Activated CD4-positive, alpha-beta T cell treated with anti-CD3 and anti-CD28 coated beads, Interleukin-2, amount 10 ng/mL, durations not matched to agents 7 days and 5 days (primary cell): ENCODE measurements at regions not wholly inside any gene's neighbourhood (a gene's known extent, or its start where the extent isn't known, plus 50 kb on each side); places are given as distances from the start of the nearest gene placed in this dataset.

Source experiments
- CTCF ChIA-PET: fragments of 350-600 bp; sonication (Branson Sonifier 250); formaldehyde crosslinking; loops from one replicate; lab custom pipeline; 2021; ENCODE audit warnings: antibody characterized with exemption; lab: Charles Lee
- POLR2A ChIA-PET: fragments of 350-600 bp; sonication (Branson Sonifier 250); formaldehyde crosslinking; loops from one replicate; lab custom pipeline; 2021; ENCODE audit warnings: antibody characterized with exemption; lab: Charles Lee
- DNase-seq: peaks from one replicate; pipeline ENCODE4 v3.0.0-alpha.2; 2020
- H3K27ac Mint-ChIP-seq: one replicate; pipeline ENCODE4 v1.8.0; 2021; ENCODE audit warnings: mild to moderate bottlenecking, moderate library complexity, mixed read lengths
- H3K27me3 Mint-ChIP-seq: one replicate; pipeline ENCODE4 v1.8.0; 2021; ENCODE audit warnings: mixed read lengths
- H3K36me3 Mint-ChIP-seq: one replicate; pipeline ENCODE4 v1.8.0; 2021; ENCODE audit warnings: low read depth, mixed read lengths
- H3K4me1 Mint-ChIP-seq: one replicate; pipeline ENCODE4 v1.8.0; 2021; ENCODE audit warnings: mixed read lengths
- H3K4me3 Mint-ChIP-seq: one replicate; pipeline ENCODE4 v1.8.0; 2021; ENCODE audit warnings: mild to moderate bottlenecking, moderate library complexity, mixed read lengths
- H3K9me3 Mint-ChIP-seq: one replicate; pipeline ENCODE4 v1.8.0; 2021; ENCODE audit warnings: mixed read lengths

DNA sequence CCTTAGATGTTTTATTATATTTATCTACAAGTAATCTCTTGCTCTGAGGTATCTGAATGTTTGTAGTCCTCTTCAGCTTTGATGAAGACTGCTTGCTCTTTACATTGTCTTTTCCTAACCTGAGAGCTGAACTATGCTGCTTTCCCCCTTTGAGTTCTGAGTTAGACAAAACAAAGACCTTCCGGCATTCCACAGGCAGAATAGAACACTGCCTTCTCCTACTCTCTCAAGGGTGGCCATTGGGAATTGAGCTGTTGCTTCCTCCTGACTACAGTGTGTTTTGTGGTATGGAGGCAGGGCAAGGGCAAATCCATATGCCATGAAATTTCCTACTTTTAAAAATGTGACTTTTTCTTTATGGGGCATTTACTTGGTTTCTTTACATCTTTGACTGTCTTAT lies 841.0 kb downstream of the FAM133A start:
- Mint-ChIP-seq H3K27me3 (no peaks in the 10 kb centered on the region), H3K36me3 (no peaks in the 10 kb centered on the region), H3K4me3 (no peak overlapping the region), H3K27ac (no peak overlapping the region), H3K9me3 (no peaks in the 10 kb centered on the region), H3K4me1 (no peaks in the 10 kb centered on the region)
- ChIA-PET POLR2A (no interaction called here), CTCF (no interaction called here)
- no peak for DNase-seq

DNA sequence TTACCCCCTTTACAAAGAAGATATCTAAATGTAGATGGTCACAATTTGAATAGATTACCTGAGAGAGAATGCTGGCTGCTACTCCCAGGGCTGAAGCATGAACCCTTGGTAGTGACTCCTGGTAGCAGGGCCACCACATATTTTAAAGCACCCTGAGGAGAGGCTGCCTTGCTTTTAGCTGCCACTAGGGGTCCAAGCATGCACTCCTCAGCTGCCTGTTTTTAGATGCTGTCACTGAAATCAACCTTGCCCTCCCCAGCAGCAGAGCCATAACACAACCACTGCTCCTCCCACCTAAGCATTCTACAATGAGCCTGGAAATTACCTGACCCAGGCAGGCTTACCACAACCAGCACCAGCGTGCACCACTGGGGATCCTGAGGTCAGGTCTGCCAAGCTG lies 850.9 kb downstream of the FAM133A start:
- no peak for DNase-seq
- Mint-ChIP-seq H3K4me1 (no peaks in the 10 kb centered on the region), H3K36me3 (no peaks in the 10 kb centered on the region), H3K9me3 (no peaks in the 10 kb centered on the region), H3K27ac (no peak overlapping the region), H3K4me3 (no peak overlapping the region), H3K27me3 (no peaks in the 10 kb centered on the region)
- ChIA-PET POLR2A (no interaction called here), CTCF (no interaction called here)

GRCh38 chrX:94545722-94546121 lies 871.7 kb downstream of the FAM133A start:
- no peak overlapping the region for H3K4me3 Mint-ChIP-seq
- CTCF ChIA-PET, result no interaction called here
- no peaks in the 10 kb centered on the region for H3K27me3 Mint-ChIP-seq

DNA sequence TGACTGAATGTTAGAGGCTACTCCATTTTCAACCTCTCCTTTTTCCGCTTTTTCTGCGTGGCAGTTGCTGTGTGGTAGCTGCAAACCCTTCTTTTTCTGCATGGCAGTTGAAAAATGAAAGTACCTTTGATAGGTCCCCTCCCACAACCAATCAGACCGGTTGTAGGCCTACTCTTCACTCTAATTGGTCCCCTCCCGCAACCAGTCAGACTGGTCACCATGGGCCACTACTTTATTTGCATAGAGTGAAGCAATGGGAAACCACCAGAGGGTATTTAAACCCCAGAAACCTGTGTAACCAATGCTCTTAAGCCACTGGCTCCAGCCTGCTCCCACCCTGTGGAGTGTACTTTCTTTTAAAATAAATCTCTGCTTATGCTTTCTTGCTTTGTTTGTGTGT lies 877.8 kb downstream of the FAM133A start:
- ChIA-PET CTCF (no interaction called here), POLR2A (no interaction called here)
- Mint-ChIP-seq H3K27me3 (no peaks in the 10 kb centered on the region), H3K36me3 (no peaks in the 10 kb centered on the region), H3K4me3 (no peak overlapping the region), H3K4me1 (no peaks in the 10 kb centered on the region), H3K27ac (no peak overlapping the region), H3K9me3 (no peaks in the 10 kb centered on the region)
- no peak for DNase-seq

More at GRCh38 chrX:94545722-94546121, 871.7 kb downstream of the FAM133A start:
- Mint-ChIP-seq H3K9me3 (no peaks in the 10 kb centered on the region), H3K4me1 (no peaks in the 10 kb centered on the region), H3K27ac (no peak overlapping the region), H3K36me3 (no peaks in the 10 kb centered on the region)
- DNase-seq, result no peak
- POLR2A ChIA-PET, result no interaction called here

DNA sequence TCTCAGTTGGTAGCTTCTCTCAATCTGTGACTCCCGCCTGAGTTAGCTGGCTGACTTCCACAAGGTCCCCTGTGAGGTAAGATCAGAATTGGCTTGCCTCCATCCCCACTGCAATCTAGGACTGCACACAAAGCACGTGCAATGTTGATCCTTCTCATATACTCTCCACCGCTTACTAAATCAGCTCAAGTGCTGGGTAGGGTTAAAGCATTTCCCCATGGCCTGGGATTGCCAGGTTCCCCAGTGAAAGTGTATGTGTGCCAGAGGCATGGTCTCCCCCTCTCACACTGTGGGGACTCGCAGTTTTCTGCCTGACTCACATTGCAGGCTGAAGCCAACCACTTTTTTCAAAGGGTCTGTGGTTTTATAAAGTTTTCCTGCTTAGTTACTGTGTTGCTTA lies 886.9 kb downstream of the FAM133A start:
- Mint-ChIP-seq H3K36me3 (no peaks in the 10 kb centered on the region), H3K4me1 (no peaks in the 10 kb centered on the region), H3K4me3 (no peak overlapping the region), H3K27me3 (no peaks in the 10 kb centered on the region), H3K27ac (no peak overlapping the region), H3K9me3 (no peaks in the 10 kb centered on the region)
- ChIA-PET POLR2A (no interaction called here), CTCF (no interaction called here)
- DNase-seq, result no peak

DNA sequence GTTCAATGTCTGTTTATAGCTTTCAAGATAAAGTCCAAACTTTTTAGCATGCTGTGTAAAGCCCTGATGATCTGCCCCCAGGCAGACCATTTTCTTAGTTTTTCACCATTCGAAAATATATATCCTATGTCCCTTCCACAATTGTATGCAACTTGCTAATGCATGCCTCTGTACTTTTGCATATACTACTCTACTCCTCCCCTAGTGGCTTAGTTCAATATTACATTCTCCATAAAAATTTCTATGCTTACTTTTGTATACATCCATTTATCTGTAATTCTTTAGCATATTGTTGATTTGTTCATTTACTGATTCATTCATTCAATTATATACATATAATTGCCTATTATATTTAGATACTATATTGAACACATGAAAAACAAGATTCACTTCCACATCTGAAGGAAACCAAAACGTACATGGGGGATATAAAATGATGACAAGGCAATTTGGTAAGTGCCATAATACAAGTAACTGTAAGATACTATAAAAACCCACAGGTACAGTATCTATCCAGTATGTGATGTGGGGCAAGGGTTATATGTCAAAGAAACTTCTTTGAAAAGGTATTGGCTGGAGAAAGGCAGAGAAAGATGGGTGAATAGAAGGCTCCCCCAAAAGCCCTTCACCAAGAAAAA lies 902.5 kb downstream of the FAM133A start:
- H3K4me3 Mint-ChIP-seq, result no peak overlapping the region
- POLR2A ChIA-PET, result no interaction called here
- CTCF ChIA-PET, result no interaction called here

DNA sequence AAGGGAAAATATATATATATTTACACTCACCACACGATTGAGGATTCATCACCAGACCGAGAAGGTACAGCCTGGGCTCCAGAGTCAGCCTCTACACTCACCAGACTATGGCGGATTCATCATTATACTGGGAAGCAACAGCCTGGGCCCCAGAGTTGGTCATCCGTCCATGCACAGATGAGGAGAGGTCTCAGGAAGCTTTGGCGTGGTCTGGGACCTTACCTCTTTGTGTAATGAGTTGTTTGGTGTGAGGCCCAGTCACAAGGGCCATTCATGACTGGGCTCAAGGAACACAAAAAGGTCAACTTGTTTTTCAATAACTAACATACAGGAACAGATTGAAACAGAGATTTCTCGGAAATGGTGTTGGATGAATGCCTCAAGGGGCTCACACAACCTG lies 926.1 kb downstream of the FAM133A start:
- H3K9me3 Mint-ChIP-seq, result no peaks in the 10 kb centered on the region
- H3K27me3 Mint-ChIP-seq, result no peaks in the 10 kb centered on the region
- no peak for DNase-seq
- ChIA-PET POLR2A (no interaction called here), CTCF (no interaction called here)
- no peaks in the 10 kb centered on the region for H3K4me1 Mint-ChIP-seq
- H3K4me3 Mint-ChIP-seq, result no peak overlapping the region
- no peaks in the 10 kb centered on the region for H3K36me3 Mint-ChIP-seq
- H3K27ac Mint-ChIP-seq, result no peak overlapping the region

More for the DNA sequence above, 902.5 kb downstream of the FAM133A start:
- Mint-ChIP-seq H3K27ac (no peak overlapping the region), H3K36me3 (no peaks in the 10 kb centered on the region), H3K9me3 (no peaks in the 10 kb centered on the region), H3K27me3 (no peaks in the 10 kb centered on the region), H3K4me1 (no peaks in the 10 kb centered on the region)
- no peak for DNase-seq

DNA sequence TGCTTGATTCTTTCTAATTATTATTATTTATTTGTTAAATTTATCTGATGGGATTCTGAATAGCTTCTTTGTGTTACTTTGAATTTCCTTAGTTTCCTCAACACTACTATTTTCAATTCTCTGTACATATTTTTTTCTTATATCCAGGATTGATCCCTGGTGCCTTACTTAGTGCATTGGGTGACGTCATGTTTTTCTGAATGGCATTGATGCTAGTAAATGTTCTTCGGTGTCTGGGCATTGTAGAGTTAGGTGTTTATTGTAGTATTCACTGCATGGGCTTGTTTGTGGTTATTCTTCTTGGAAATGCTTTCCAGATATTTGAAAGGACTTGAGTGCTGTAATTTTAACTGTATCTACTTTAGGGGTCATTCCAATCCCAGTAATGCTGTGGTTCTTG lies 938.1 kb downstream of the FAM133A start:
- H3K27ac Mint-ChIP-seq, result no peak overlapping the region
- CTCF ChIA-PET, result no interaction called here
- no peaks in the 10 kb centered on the region for H3K36me3 Mint-ChIP-seq
- no peaks in the 10 kb centered on the region for H3K27me3 Mint-ChIP-seq
- POLR2A ChIA-PET, result no interaction called here
- H3K4me3 Mint-ChIP-seq, result no peak overlapping the region
- no peaks in the 10 kb centered on the region for H3K4me1 Mint-ChIP-seq
- H3K9me3 Mint-ChIP-seq, result no peaks in the 10 kb centered on the region
- DNase-seq, result no peak

GRCh38 chrX:94633237-94633636 lies 959.2 kb downstream of the FAM133A start:
- CTCF ChIA-PET, result no interaction called here
- Mint-ChIP-seq H3K9me3 (peaks cover 8% of the 10 kb centered on the region), H3K27me3 (no peaks in the 10 kb centered on the region), H3K4me3 (no peak overlapping the region), H3K27ac (no peak overlapping the region), H3K4me1 (no peaks in the 10 kb centered on the region), H3K36me3 (no peaks in the 10 kb centered on the region)
- POLR2A ChIA-PET, result no interaction called here
- DNase-seq, result no peak

GRCh38 chrX:94635003-94635402 lies 961.0 kb downstream of the FAM133A start:
- H3K4me3 Mint-ChIP-seq, result no peak overlapping the region
- H3K9me3 Mint-ChIP-seq, result peaks cover 8% of the 10 kb centered on the region
- no peak for DNase-seq
- H3K4me1 Mint-ChIP-seq, result no peaks in the 10 kb centered on the region
- CTCF ChIA-PET, result no interaction called here
- H3K36me3 Mint-ChIP-seq, result no peaks in the 10 kb centered on the region
- POLR2A ChIA-PET, result no interaction called here
- no peak overlapping the region for H3K27ac Mint-ChIP-seq
- H3K27me3 Mint-ChIP-seq, result no peaks in the 10 kb centered on the region

GRCh38 chrX:94645726-94646125 lies 971.7 kb downstream of the FAM133A start:
- H3K27me3 Mint-ChIP-seq, result no peaks in the 10 kb centered on the region
- POLR2A ChIA-PET, result no interaction called here

GRCh38 chrX:94655180-94655579 lies 981.2 kb downstream of the FAM133A start:
- Mint-ChIP-seq H3K27ac (no peak overlapping the region), H3K4me3 (no peak overlapping the region), H3K9me3 (no peaks in the 10 kb centered on the region), H3K36me3 (no peaks in the 10 kb centered on the region), H3K4me1 (no peaks in the 10 kb centered on the region), H3K27me3 (no peaks in the 10 kb centered on the region)
- no peak for DNase-seq
- ChIA-PET CTCF (no interaction called here), POLR2A (no interaction called here)

More at GRCh38 chrX:94645726-94646125, 971.7 kb downstream of the FAM133A start:
- no peak overlapping the region for H3K4me3 Mint-ChIP-seq
- no peak overlapping the region for H3K27ac Mint-ChIP-seq
- DNase-seq, result no peak
- CTCF ChIA-PET, result no interaction called here
- H3K36me3 Mint-ChIP-seq, result no peaks in the 10 kb centered on the region
- H3K9me3 Mint-ChIP-seq, result no peaks in the 10 kb centered on the region
- no peaks in the 10 kb centered on the region for H3K4me1 Mint-ChIP-seq

DNA sequence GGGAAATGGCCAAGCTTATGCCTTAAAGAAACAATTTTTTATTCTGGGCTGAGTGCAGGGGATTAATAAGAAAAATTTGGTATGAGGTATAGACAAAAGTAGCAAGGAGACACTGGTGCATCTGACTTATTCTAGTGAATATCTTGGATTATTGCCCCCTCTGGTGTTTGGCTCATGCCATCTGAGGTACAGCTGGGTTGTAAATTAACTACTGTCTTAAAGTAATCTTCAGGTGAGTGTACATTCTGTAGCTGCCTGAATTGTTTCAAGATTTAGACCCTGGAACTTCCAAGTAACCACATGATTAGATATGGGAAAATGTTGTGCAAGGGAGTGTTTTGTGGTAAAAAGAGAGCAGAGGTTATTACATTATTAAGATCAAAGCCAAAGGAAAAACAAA lies 988.7 kb downstream of the FAM133A start:
- H3K9me3 Mint-ChIP-seq, result no peaks in the 10 kb centered on the region

DNA sequence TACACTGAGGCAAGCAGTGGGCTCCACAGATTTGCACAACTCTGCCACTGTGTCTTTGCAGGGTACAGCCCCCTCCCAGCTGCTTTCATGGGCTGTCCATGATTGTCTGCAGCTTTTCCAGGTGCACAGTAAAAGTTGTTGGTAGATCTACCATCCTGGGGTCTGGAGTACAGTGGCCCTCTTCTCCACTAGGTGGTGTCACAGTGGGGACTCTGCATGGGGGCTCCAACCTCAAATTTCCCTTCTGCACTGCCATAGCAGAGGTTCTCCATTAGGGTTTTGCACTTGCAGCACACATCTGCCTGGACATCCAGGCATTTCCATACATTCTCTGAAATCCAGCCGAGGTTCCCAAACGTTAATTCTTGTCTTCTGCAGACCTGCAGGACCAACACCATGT lies 1002.3 kb downstream of the FAM133A start:
- Mint-ChIP-seq H3K27me3 (no peaks in the 10 kb centered on the region), H3K36me3 (no peaks in the 10 kb centered on the region), H3K9me3 (peaks cover 4% of the 10 kb centered on the region), H3K4me1 (no peaks in the 10 kb centered on the region), H3K27ac (no peak overlapping the region), H3K4me3 (no peak overlapping the region)
- ChIA-PET POLR2A (no interaction called here), CTCF (no interaction called here)
- no peak for DNase-seq

More for the DNA sequence above, 988.7 kb downstream of the FAM133A start:
- POLR2A ChIA-PET, result no interaction called here
- no peaks in the 10 kb centered on the region for H3K36me3 Mint-ChIP-seq
- H3K27ac Mint-ChIP-seq, result no peak overlapping the region
- H3K27me3 Mint-ChIP-seq, result no peaks in the 10 kb centered on the region
- DNase-seq, result no peak
- CTCF ChIA-PET, result interaction anchor here (0.7 kb wide), 1 partner anchor 153 kb away, joined by 4 read pairs; no protein-coding TSS in a partner anchor
- no peaks in the 10 kb centered on the region for H3K4me1 Mint-ChIP-seq
- no peak overlapping the region for H3K4me3 Mint-ChIP-seq
